CD4-positive, alpha-beta T cell (primary cell): ENCODE measurements at regions not wholly inside any gene's neighbourhood (a gene's known extent, or its start where the extent isn't known, plus 50 kb on each side); places are given as distances from the start of the nearest gene placed in this dataset.

Experiments used
- ATAC-seq: fragments of 200-7000 bp; cut with Tn5 transposase; one replicate; pipeline ENCODE4 v1.10.0; 2022; ENCODE audit warnings: mild to moderate bottlenecking; ENCODE audit not compliant: poor library complexity
- CTCF ChIA-PET: fragments of 350-600 bp; sonication (Branson Sonifier 250); formaldehyde crosslinking; loops from one replicate; lab custom pipeline; 2021; ENCODE audit warnings: antibody characterized with exemption, inconsistent platforms; lab: Charles Lee
- POLR2A ChIA-PET: fragments of 350-600 bp; sonication (Branson Sonifier 250); formaldehyde crosslinking; loops from one replicate; lab custom pipeline; 2021; ENCODE audit warnings: antibody characterized with exemption, inconsistent platforms; lab: Charles Lee
- DNase-seq, 14 experiments: peaks; one replicate each; pipeline ENCODE4 v3.0.0-alpha.2; 2013 to 2020; ENCODE audit warnings: mixed read lengths in 2 of 14
- H3K27ac ChIP-seq, 2 donors: one replicate each; pipeline versions ENCODE4 v1.5.1 to v1.7.0; 2013; ENCODE audit warnings: low read length in 2 of 2, low read depth in 1 of 2, mild to moderate bottlenecking in 1 of 2
- H3K27me3 ChIP-seq, 2 experiments: 1 replicate in 1 of 2; 2 replicates in 1 of 2; pipeline versions ENCODE4 v1.6.1 to v1.7.0; 2013; ENCODE audit warnings: low read length in 2 of 2, control low read depth in 1 of 2, mild to moderate bottlenecking in 1 of 2, moderate library complexity in 1 of 2; ENCODE audit not compliant: insufficient read depth in 2 of 2, control insufficient read depth in 1 of 2
- H3K36me3 ChIP-seq: one replicate; pipeline ENCODE4 v1.6.1; 2013; ENCODE audit warnings: low read length, control low read depth; ENCODE audit not compliant: insufficient read depth
- H3K4me1 ChIP-seq: one replicate; pipeline ENCODE4 v1.6.1; 2013; ENCODE audit warnings: low read length, control low read depth; ENCODE audit not compliant: insufficient read depth
- H3K4me3 ChIP-seq: one replicate; pipeline ENCODE4 v1.5.1; 2013; ENCODE audit warnings: mild to moderate bottlenecking, low read length, moderate library complexity
- H3K9me3 ChIP-seq, 2 experiments: 1 replicate in 1 of 2; 2 replicates in 1 of 2; pipeline versions ENCODE4 v1.6.1 to v1.7.0; 2013; ENCODE audit warnings: low read length in 2 of 2, mild to moderate bottlenecking in 2 of 2, control low read depth in 1 of 2, moderate library complexity in 1 of 2; ENCODE audit not compliant: control insufficient read depth in 1 of 2, insufficient read depth in 1 of 2
- H3K27ac Mint-ChIP-seq: one replicate; pipeline ENCODE4 v1.8.0; 2020; ENCODE audit warnings: mixed read lengths
- H3K27me3 Mint-ChIP-seq: one replicate; pipeline ENCODE4 v1.8.0; 2021; ENCODE audit warnings: mixed read lengths
- H3K36me3 Mint-ChIP-seq: one replicate; pipeline ENCODE4 v1.8.0; 2021; ENCODE audit warnings: low read depth, mixed read lengths
- H3K4me1 Mint-ChIP-seq: one replicate; pipeline ENCODE4 v1.8.0; 2021; ENCODE audit warnings: low read depth, mixed read lengths
- H3K4me3 Mint-ChIP-seq: one replicate; pipeline ENCODE4 v1.8.0; 2020; ENCODE audit warnings: mild to moderate bottlenecking, mixed read lengths
- H3K9me3 Mint-ChIP-seq: one replicate; pipeline ENCODE4 v1.8.0; 2020; ENCODE audit warnings: mixed read lengths
- intact Hi-C, 2 experiments: fragments of 100-400 bp; cut with DNase I in 1 of 2; cut with micrococcal nuclease in 1 of 2; formaldehyde crosslinking; loops; one replicate each; pipeline versions ENCODE4 v1.15.1 to v1.9.0; 2023 to 2025; cut with DNase I, micrococcal nuclease
- TF ChIP-seq, protein P1 (sequence below): fragments of 200-600 bp; IDR thresholded peaks from one replicate; pipeline ENCODE4 v1.8.0; 2022; ENCODE audit warnings: antibody characterized with exemption, mild to moderate bottlenecking

DNA sequence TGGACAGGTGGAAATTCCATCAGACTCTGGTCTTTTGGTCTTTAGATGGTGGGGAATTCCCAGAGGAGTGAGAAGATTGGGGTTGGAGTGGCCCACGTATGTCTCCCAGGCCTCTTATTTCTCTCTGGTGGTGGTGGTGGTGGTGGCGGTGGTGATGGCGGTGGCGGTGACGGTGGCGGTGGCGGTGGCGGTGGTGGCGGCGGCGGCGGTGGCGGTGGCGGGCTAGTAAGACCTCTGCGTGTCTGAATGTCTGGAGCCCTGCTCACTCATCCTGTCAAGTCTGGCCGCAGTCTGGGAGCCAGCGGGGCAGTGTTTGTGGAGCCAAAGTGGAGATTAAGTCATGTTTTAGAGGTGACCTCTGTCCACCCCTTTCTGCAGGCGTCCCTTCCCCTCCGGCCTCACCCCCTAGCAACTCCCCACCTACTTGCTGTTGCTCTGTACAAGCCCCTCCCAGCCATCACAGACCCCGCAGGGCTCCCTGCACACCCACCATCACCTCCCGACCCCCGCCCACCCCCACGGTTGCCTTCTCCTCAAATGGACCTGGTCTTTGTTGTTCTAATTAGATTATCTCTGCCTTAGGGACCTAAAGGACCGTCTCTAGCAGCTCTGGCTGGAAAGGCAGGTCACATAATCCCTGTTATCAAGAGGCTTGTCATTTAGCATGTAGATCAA lies 165.0 kb upstream of the TBX20 start:
- ChIA-PET CTCF (no interaction called here), POLR2A (no interaction called here)
- peaks cover 33% of the 10 kb centered on the region for H3K27me3 Mint-ChIP-seq
- Histone ChIP-seq H3K9me3 (no peaks in the 10 kb centered on the region), H3K4me1 (no peaks in the 10 kb centered on the region), H3K27me3 (peaks cover 3 to 10% of the 10 kb centered on the region in 2 experiments), H3K4me3 (no peak overlapping the region), H3K36me3 (no peaks in the 10 kb centered on the region), H3K27ac (no peak overlapping the region)
- no peak overlapping the region for H3K4me3 Mint-ChIP-seq
- H3K9me3 Mint-ChIP-seq: no peaks in the 10 kb centered on the region
- H3K27ac Mint-ChIP-seq: no peak overlapping the region
- DNase-seq (no peak), ATAC-seq (no peak)
- intact Hi-C loops: no loop called here
- TF ChIP-seq, protein P1, sequence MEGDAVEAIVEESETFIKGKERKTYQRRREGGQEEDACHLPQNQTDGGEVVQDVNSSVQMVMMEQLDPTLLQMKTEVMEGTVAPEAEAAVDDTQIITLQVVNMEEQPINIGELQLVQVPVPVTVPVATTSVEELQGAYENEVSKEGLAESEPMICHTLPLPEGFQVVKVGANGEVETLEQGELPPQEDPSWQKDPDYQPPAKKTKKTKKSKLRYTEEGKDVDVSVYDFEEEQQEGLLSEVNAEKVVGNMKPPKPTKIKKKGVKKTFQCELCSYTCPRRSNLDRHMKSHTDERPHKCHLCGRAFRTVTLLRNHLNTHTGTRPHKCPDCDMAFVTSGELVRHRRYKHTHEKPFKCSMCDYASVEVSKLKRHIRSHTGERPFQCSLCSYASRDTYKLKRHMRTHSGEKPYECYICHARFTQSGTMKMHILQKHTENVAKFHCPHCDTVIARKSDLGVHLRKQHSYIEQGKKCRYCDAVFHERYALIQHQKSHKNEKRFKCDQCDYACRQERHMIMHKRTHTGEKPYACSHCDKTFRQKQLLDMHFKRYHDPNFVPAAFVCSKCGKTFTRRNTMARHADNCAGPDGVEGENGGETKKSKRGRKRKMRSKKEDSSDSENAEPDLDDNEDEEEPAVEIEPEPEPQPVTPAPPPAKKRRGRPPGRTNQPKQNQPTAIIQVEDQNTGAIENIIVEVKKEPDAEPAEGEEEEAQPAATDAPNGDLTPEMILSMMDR: no peak
- H3K4me1 Mint-ChIP-seq: peaks cover 11% of the 10 kb centered on the region
- H3K36me3 Mint-ChIP-seq: no peaks in the 10 kb centered on the region

DNA sequence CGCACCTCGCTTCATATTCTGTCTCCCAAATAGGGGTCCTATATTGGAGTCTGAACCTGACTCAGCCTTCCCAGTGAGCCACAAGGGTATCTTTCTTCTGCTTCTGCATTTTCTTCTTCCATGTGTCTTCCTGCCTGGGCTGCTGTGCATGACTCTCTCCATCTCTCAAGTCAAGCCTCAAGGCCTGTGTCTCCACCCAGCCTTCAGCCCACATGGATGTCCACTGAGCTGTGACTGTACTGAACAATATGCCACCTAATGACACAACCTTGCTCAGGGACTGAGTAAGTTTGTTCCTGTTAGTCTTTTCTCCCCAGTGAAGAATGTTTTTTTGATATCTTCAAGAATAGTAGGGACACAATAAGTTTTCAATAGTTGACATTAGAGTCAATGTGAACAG lies 162.7 kb upstream of the TBX20 start:
- TF ChIP-seq, protein P1: no peak
- H3K4me3 ChIP-seq: no peak overlapping the region
- DNase-seq (no peak), ATAC-seq (no peak)
- intact Hi-C loops: no loop called here
- H3K36me3 Mint-ChIP-seq: no peaks in the 10 kb centered on the region
- no peaks in the 10 kb centered on the region for H3K36me3 ChIP-seq
- no peaks in the 10 kb centered on the region for H3K4me1 ChIP-seq
- CTCF ChIA-PET: no interaction called here
- H3K27me3 Mint-ChIP-seq: peaks cover 20% of the 10 kb centered on the region
- no peaks in the 10 kb centered on the region for H3K9me3 Mint-ChIP-seq
- H3K4me3 Mint-ChIP-seq: no peak overlapping the region
- POLR2A ChIA-PET: no interaction called here
- H3K27ac Mint-ChIP-seq: no peak overlapping the region
- peaks cover 11% of the 10 kb centered on the region for H3K4me1 Mint-ChIP-seq
- H3K27ac ChIP-seq: no peak overlapping the region
- peaks cover 3 to 5% of the 10 kb centered on the region in 2 experiments for H3K27me3 ChIP-seq
- H3K9me3 ChIP-seq: no peaks in the 10 kb centered on the region

- Histone ChIP-seq H3K4me3 (no peak overlapping the region), H3K27me3 (peaks cover 3 to 5% of the 10 kb centered on the region in 2 experiments), H3K36me3 (no peaks in the 10 kb centered on the region), H3K4me1 (no peaks in the 10 kb centered on the region), H3K27ac (no peak overlapping the region), H3K9me3 (no peaks in the 10 kb centered on the region)
- Mint-ChIP-seq H3K27ac (no peak overlapping the region), H3K4me3 (no peak overlapping the region), H3K27me3 (peaks cover 19% of the 10 kb centered on the region), H3K36me3 (no peaks in the 10 kb centered on the region), H3K9me3 (no peaks in the 10 kb centered on the region), H3K4me1 (peaks cover 6% of the 10 kb centered on the region)
- CTCF ChIA-PET: interaction anchor here (1.7 kb wide), 1 partner anchor 10 kb away, joined by 3 read pairs; no protein-coding TSS in a partner anchor
- DNase-seq (no peak), ATAC-seq (no peak)
- TF ChIP-seq, protein P1: no peak
- intact Hi-C loops: no loop called here
- POLR2A ChIA-PET: no interaction called here
These were observed 161.5 kb upstream of the TBX20 start for GRCh38 chr7:35415411-35415822.
